ENCODE measurements at regions not wholly inside any gene's neighbourhood (a gene's known extent, or its start where the extent isn't known, plus 50 kb on each side); places are given as distances from the start of the nearest gene placed in this dataset.
"Not testable (repeated sequence)": the region's sequence is repeated elsewhere in the genome, so short reads cannot be mapped to it uniquely, and the experiment has no call there.

- no peak for DNase-seq
- H3K4me3 ChIP-seq (ENCODE audit: low read depth, low read length): no peak overlapping the region
- H3K36me3 ChIP-seq (replicated peaks): no peaks in the 10 kb centered on the region
- no peak overlapping the region for H3K27ac ChIP-seq
- H3K27me3 ChIP-seq (replicated peaks): no peaks in the 10 kb centered on the region
- in situ Hi-C loops (cut with HindIII; ENCODE audit: low pct_ligation_motif_present, low sequenced_read_pairs): no loop called here
- TF ChIP-seq CTCF (IDR thresholded peaks at IDR 0.05; ENCODE audit: low read depth, low read length, missing control alignments): no peak
Measured at GRCh38 chr6:14290041-14290771, 172.6 kb downstream of the CD83 start.

GRCh38 chr6:14290772-14291330, 173.3 kb downstream of the CD83 start:
- in situ Hi-C loops (cut with HindIII; ENCODE audit: low pct_ligation_motif_present, low sequenced_read_pairs): no loop called here
- no peaks in the 10 kb centered on the region for H3K27me3 ChIP-seq (replicated peaks)
- DNase-seq: no peak
- no peaks in the 10 kb centered on the region for H3K36me3 ChIP-seq (replicated peaks)
- H3K27ac ChIP-seq: no peak overlapping the region
- no peak for TF ChIP-seq CTCF (IDR thresholded peaks at IDR 0.05; ENCODE audit: low read depth, low read length, missing control alignments)
- H3K4me3 ChIP-seq (ENCODE audit: low read depth, low read length): no peak overlapping the region

GRCh38 chr6:14291331-14291730, 173.8 kb downstream of the CD83 start:
- no peak overlapping the region for H3K4me3 ChIP-seq (ENCODE audit: low read depth, low read length)
- no peaks in the 10 kb centered on the region for H3K36me3 ChIP-seq (replicated peaks)

GRCh38 chr6:14292119-14292518, 174.5 kb downstream of the CD83 start:
- DNase-seq: no peak
- in situ Hi-C loops (cut with HindIII; ENCODE audit: low pct_ligation_motif_present, low sequenced_read_pairs): no loop called here
- no peak for TF ChIP-seq CTCF (IDR thresholded peaks at IDR 0.05; ENCODE audit: low read depth, low read length, missing control alignments)
- Histone ChIP-seq H3K4me3 (ENCODE audit: low read depth, low read length) (no peak overlapping the region), H3K27ac (no peak overlapping the region), H3K27me3 (replicated peaks) (no peaks in the 10 kb centered on the region), H3K36me3 (replicated peaks) (no peaks in the 10 kb centered on the region)

More at GRCh38 chr6:14291331-14291730, 173.8 kb downstream of the CD83 start:
- in situ Hi-C loops (cut with HindIII; ENCODE audit: low pct_ligation_motif_present, low sequenced_read_pairs): no loop called here
- TF ChIP-seq CTCF (IDR thresholded peaks at IDR 0.05; ENCODE audit: low read depth, low read length, missing control alignments): no peak
- DNase-seq: no peak
- no peak overlapping the region for H3K27ac ChIP-seq
- no peaks in the 10 kb centered on the region for H3K27me3 ChIP-seq (replicated peaks)

GRCh38 chr6:14294270-14294951, 176.8 kb downstream of the CD83 start:
- DNase-seq: no peak
- in situ Hi-C loops (cut with HindIII; ENCODE audit: low pct_ligation_motif_present, low sequenced_read_pairs): no loop called here
- TF ChIP-seq CTCF (IDR thresholded peaks at IDR 0.05; ENCODE audit: low read depth, low read length, missing control alignments): no peak
- H3K27me3 ChIP-seq (replicated peaks): no peaks in the 10 kb centered on the region
- H3K27ac ChIP-seq: no peak overlapping the region
- H3K36me3 ChIP-seq (replicated peaks): no peaks in the 10 kb centered on the region
- no peak overlapping the region for H3K4me3 ChIP-seq (ENCODE audit: low read depth, low read length)

DNA sequence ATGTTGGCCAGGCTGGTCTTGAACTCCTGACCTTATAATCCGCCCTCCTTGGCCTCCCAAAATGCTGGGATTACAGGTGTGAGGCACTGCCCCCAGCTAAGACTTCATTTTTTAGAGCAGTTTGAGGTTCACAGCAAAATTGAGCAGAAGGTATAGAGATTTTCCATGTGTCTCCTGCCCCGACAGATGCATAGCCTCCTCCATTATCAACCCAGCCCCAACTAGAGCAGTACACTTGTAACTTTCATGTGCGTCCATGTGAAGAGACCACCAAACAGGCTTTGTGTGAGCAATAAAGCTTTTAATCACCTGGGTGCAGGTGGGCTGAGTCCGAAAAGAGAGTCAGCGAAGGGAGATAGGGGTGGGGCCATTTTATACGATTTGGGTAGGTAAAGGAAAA, 179.1 kb downstream of the CD83 start:
- H3K27me3 ChIP-seq (replicated peaks); DNase-seq; in situ Hi-C loops (cut with HindIII; ENCODE audit: low pct_ligation_motif_present, low sequenced_read_pairs); H3K36me3 ChIP-seq (replicated peaks); H3K27ac ChIP-seq; H3K4me3 ChIP-seq (ENCODE audit: low read depth, low read length): not testable (repeated sequence)

- H3K36me3 ChIP-seq (replicated peaks); in situ Hi-C loops (cut with HindIII; ENCODE audit: low pct_ligation_motif_present, low sequenced_read_pairs); H3K27me3 ChIP-seq (replicated peaks); H3K4me3 ChIP-seq (ENCODE audit: low read depth, low read length); DNase-seq; H3K27ac ChIP-seq: not testable (repeated sequence)
Measured at GRCh38 chr6:14297118-14297517, 179.5 kb downstream of the CD83 start.

- in situ Hi-C loops (cut with HindIII; ENCODE audit: low pct_ligation_motif_present, low sequenced_read_pairs); H3K27me3 ChIP-seq (replicated peaks); H3K27ac ChIP-seq; H3K4me3 ChIP-seq (ENCODE audit: low read depth, low read length); H3K36me3 ChIP-seq (replicated peaks); DNase-seq: not testable (repeated sequence)
Measured at GRCh38 chr6:14300189-14300588, 182.6 kb downstream of the CD83 start.

GRCh38 chr6:14300721-14301120, 183.1 kb downstream of the CD83 start:
- H3K36me3 ChIP-seq (replicated peaks); DNase-seq; in situ Hi-C loops (cut with HindIII; ENCODE audit: low pct_ligation_motif_present, low sequenced_read_pairs); H3K27ac ChIP-seq; H3K27me3 ChIP-seq (replicated peaks); H3K4me3 ChIP-seq (ENCODE audit: low read depth, low read length): not testable (repeated sequence)
